Adipocyte (in vitro differentiated cells): ENCODE measurements at regions not wholly inside any gene's neighbourhood (a gene's known extent, or its start where the extent isn't known, plus 50 kb on each side); places are given as distances from the start of the nearest gene placed in this dataset.

ENCODE experiments used
- DNase-seq: peaks from one replicate; pipeline ENCODE4 v3.0.0-alpha.2; 2015; ENCODE audit warnings: low read depth
- H3K27me3 ChIP-seq: replicated peaks from 2 replicates; pipeline ENCODE4 v1.7.0; 2013; ENCODE audit warnings: mild to moderate bottlenecking, low read length, moderate library complexity; ENCODE audit not compliant: control insufficient read depth, insufficient read depth
- H3K36me3 ChIP-seq: 2 replicates; pipeline ENCODE4 v1.7.0; 2013; ENCODE audit warnings: low read length, mild to moderate bottlenecking, moderate library complexity; ENCODE audit not compliant: control insufficient read depth, insufficient read depth, severe bottlenecking
- H3K4me1 ChIP-seq: 2 replicates; pipeline ENCODE4 v1.7.0; 2013; ENCODE audit warnings: mild to moderate bottlenecking, low read length, moderate library complexity; ENCODE audit not compliant: control insufficient read depth, insufficient read depth
- H3K4me3 ChIP-seq: 2 replicates; pipeline ENCODE4 v1.7.0; 2013; ENCODE audit warnings: mild to moderate bottlenecking, low read length, moderate library complexity
- H3K9ac ChIP-seq: 2 replicates; pipeline ENCODE4 v1.7.0; 2013; ENCODE audit warnings: mild to moderate bottlenecking, low read length, moderate library complexity
- H3K9me3 ChIP-seq: 2 replicates; pipeline ENCODE4 v1.7.0; 2013; ENCODE audit warnings: mild to moderate bottlenecking, low read length, moderate library complexity; ENCODE audit not compliant: control insufficient read depth

- Histone ChIP-seq H3K4me3 (no peak overlapping the region), H3K9me3 (no peaks in the 10 kb centered on the region), H3K9ac (no peak overlapping the region), H3K36me3 (no peaks in the 10 kb centered on the region), H3K4me1 (no peaks in the 10 kb centered on the region), H3K27me3 (peaks cover 3% of the 10 kb centered on the region)
- DNase-seq: peak; percentile 44
Measured at GRCh38 chr6:95364016-95364604, 213.2 kb upstream of the MANEA start.

GRCh38 chr6:95365454-95365853, 211.9 kb upstream of the MANEA start:
- H3K9me3 ChIP-seq: no peaks in the 10 kb centered on the region
- no peaks in the 10 kb centered on the region for H3K4me1 ChIP-seq
- H3K4me3 ChIP-seq: no peak overlapping the region
- H3K36me3 ChIP-seq: no peaks in the 10 kb centered on the region
- no peak overlapping the region for H3K9ac ChIP-seq
- DNase-seq: no peak
- H3K27me3 ChIP-seq: peaks cover 3% of the 10 kb centered on the region

GRCh38 chr6:95366414-95366813, 210.9 kb upstream of the MANEA start:
- no peak for DNase-seq
- H3K9ac ChIP-seq: no peak overlapping the region
- no peaks in the 10 kb centered on the region for H3K36me3 ChIP-seq
- H3K9me3 ChIP-seq: no peaks in the 10 kb centered on the region
- H3K27me3 ChIP-seq: peaks cover 3% of the 10 kb centered on the region
- no peaks in the 10 kb centered on the region for H3K4me1 ChIP-seq
- no peak overlapping the region for H3K4me3 ChIP-seq

GRCh38 chr6:95383878-95384277, 193.5 kb upstream of the MANEA start:
- Histone ChIP-seq H3K9me3 (no peaks in the 10 kb centered on the region), H3K4me3 (no peak overlapping the region), H3K27me3 (peaks cover 4% of the 10 kb centered on the region), H3K4me1 (no peaks in the 10 kb centered on the region), H3K9ac (no peak overlapping the region), H3K36me3 (no peaks in the 10 kb centered on the region)
- DNase-seq: no peak

- Histone ChIP-seq H3K9me3 (no peaks in the 10 kb centered on the region), H3K4me1 (no peaks in the 10 kb centered on the region), H3K27me3 (peaks cover 4% of the 10 kb centered on the region), H3K9ac (no peak overlapping the region), H3K4me3 (no peak overlapping the region), H3K36me3 (no peaks in the 10 kb centered on the region)
- DNase-seq: no peak
Measured at GRCh38 chr6:95384988-95385387, 192.3 kb upstream of the MANEA start.

- Histone ChIP-seq H3K36me3 (no peaks in the 10 kb centered on the region), H3K9me3 (no peaks in the 10 kb centered on the region), H3K4me3 (no peak overlapping the region), H3K9ac (no peak overlapping the region), H3K27me3 (peaks cover 4% of the 10 kb centered on the region), H3K4me1 (no peaks in the 10 kb centered on the region)
- no peak for DNase-seq
Measured at GRCh38 chr6:95387845-95388244, 189.5 kb upstream of the MANEA start.

GRCh38 chr6:95404777-95405176, 172.6 kb upstream of the MANEA start:
- H3K9me3 ChIP-seq: no peaks in the 10 kb centered on the region
- no peaks in the 10 kb centered on the region for H3K27me3 ChIP-seq
- H3K9ac ChIP-seq: no peak overlapping the region
- no peaks in the 10 kb centered on the region for H3K4me1 ChIP-seq
- no peaks in the 10 kb centered on the region for H3K36me3 ChIP-seq
- no peak overlapping the region for H3K4me3 ChIP-seq
- DNase-seq: no peak

GRCh38 chr6:95408111-95408510, 169.2 kb upstream of the MANEA start:
- Histone ChIP-seq H3K27me3 (no peaks in the 10 kb centered on the region), H3K4me1 (no peaks in the 10 kb centered on the region), H3K4me3 (no peak overlapping the region), H3K9ac (no peak overlapping the region), H3K9me3 (no peaks in the 10 kb centered on the region), H3K36me3 (no peaks in the 10 kb centered on the region)
- no peak for DNase-seq

- H3K9me3 ChIP-seq: no peaks in the 10 kb centered on the region
- no peaks in the 10 kb centered on the region for H3K27me3 ChIP-seq
- DNase-seq: no peak
- no peaks in the 10 kb centered on the region for H3K4me1 ChIP-seq
- no peaks in the 10 kb centered on the region for H3K36me3 ChIP-seq
- no peak overlapping the region for H3K9ac ChIP-seq
- H3K4me3 ChIP-seq: no peak overlapping the region
Measured at GRCh38 chr6:95410168-95410567, 167.2 kb upstream of the MANEA start.

GRCh38 chr6:95413789-95414188, 163.5 kb upstream of the MANEA start:
- H3K27me3 ChIP-seq: no peaks in the 10 kb centered on the region
- no peak for DNase-seq
- no peaks in the 10 kb centered on the region for H3K4me1 ChIP-seq
- no peak overlapping the region for H3K9ac ChIP-seq
- no peak overlapping the region for H3K4me3 ChIP-seq
- no peaks in the 10 kb centered on the region for H3K9me3 ChIP-seq
- H3K36me3 ChIP-seq: no peaks in the 10 kb centered on the region

- no peak overlapping the region for H3K4me3 ChIP-seq
- H3K36me3 ChIP-seq: no peaks in the 10 kb centered on the region
- DNase-seq: no peak
- peaks cover 17% of the 10 kb centered on the region for H3K9me3 ChIP-seq
- H3K9ac ChIP-seq: no peak overlapping the region
- no peaks in the 10 kb centered on the region for H3K27me3 ChIP-seq
- H3K4me1 ChIP-seq: no peaks in the 10 kb centered on the region
Measured at GRCh38 chr6:95417856-95418255, 159.5 kb upstream of the MANEA start.

GRCh38 chr6:95420792-95421191, 156.5 kb upstream of the MANEA start:
- DNase-seq: no peak

More at GRCh38 chr6:95420792-95421191, 156.5 kb upstream of the MANEA start:
- Histone ChIP-seq H3K9ac (no peak overlapping the region), H3K36me3 (no peaks in the 10 kb centered on the region), H3K9me3 (peaks cover 17% of the 10 kb centered on the region), H3K4me3 (no peak overlapping the region), H3K27me3 (no peaks in the 10 kb centered on the region), H3K4me1 (no peaks in the 10 kb centered on the region)
